A172 (cell line): ENCODE measurements at regions not wholly inside any gene's neighbourhood (a gene's known extent, or its start where the extent isn't known, plus 50 kb on each side); places are given as distances from the start of the nearest gene placed in this dataset.

Experiments used
- DNase-seq: peaks from one replicate; pipeline ENCODE4 v3.0.0-alpha.2; 2015; ENCODE audit warnings: low spot score

- no peak for DNase-seq
Measured at GRCh38 chr3:30493911-30494311, 112.5 kb upstream of the TGFBR2 start.

- DNase-seq = no peak
Measured at GRCh38 chr3:30495172-30496065, 111.0 kb upstream of the TGFBR2 start.

DNA sequence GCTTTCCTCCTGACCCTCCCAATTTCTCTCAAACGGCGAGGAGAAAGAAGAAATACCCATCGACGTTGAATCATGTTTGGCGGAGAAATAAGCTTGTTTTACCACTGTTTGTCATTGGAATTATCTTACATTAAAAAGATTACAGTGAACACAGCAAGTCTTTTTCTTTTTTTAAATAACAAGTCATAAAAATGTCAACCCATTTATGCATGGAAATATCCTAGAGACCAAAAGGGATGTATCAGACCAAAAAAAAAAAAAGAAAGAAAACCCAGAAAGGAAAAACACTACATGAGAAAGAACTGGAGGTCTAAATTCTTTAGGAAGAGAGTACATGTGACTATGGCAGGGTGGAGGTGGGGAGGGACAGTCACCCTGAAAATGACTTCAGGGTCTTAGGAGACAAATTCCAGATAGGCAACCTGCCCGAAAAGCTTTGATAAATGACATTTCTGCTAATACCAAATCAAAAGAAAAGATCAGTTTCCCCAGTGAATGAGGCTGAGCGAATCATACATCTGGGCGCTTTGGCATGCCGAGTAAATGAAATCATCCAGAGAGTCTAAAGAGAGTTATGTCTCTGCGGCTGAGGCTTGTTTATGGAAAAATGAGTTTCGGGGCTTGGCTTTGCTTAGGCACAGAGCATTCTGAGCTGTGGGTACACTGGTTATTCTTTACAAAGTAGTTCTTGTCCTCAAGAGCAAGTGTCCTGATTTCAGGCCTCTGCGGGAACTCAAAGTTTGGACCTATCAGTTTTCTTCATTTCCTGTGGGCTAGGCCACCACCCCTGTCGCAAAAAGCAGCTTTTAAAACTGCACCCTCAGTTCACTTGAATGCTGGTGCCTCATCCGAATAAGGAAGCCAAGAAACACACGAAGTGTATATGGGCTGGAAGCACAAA is 110.1 kb upstream of the TGFBR2 start:
- DNase-seq = peak; percentile 49

- DNase-seq = no peak
Measured at GRCh38 chr3:30498587-30498967, 107.8 kb upstream of the TGFBR2 start.

- no peak for DNase-seq
Measured at GRCh38 chr3:30500666-30501399, 105.6 kb upstream of the TGFBR2 start.

DNA sequence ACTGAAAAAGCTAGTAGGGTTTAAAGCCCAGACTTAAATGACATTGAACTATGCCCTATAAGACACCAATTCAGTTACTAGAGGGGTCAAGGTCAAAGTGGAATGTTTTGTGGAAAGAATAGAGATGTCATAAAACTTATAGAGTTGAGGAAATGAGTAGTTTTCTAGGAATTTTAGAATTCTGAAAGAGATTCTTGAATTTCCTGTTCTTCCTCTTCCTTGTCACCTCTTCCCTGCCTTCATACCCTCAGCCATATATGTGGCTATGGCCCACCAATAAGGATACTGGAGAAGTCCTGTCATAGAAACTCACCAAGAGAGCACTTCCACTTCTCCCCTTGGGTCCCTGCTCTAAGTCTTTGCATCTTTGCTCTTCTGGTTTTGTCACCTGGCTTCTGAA is 104.9 kb upstream of the TGFBR2 start:
- no peak for DNase-seq

GRCh38 chr3:30502051-30502741 is 104.2 kb upstream of the TGFBR2 start:
- peak; percentile 3 for DNase-seq

GRCh38 chr3:30502742-30503073 is 103.7 kb upstream of the TGFBR2 start:
- DNase-seq = peak; percentile 28

- DNase-seq = no peak
Measured at GRCh38 chr3:30503446-30503845, 103.0 kb upstream of the TGFBR2 start.

DNA sequence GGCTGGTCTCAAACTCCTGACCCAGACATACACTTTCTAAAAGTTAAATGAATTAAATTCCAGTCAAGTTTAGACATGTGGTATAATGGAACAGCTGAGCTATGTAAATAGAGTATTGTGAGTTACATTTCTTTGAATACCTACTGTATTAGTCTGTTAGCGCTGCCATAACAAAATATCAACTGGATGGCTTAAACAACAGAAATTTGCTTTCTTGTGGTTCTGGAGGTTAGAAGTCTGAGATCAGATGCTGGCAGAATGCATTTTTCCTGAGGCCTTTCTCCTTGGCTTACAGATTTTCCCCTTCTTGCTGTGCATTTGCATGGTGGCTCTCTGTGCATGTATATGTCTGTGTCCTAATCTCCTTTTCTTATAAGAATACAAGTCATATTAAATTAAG is 101.5 kb upstream of the TGFBR2 start:
- no peak for DNase-seq

GRCh38 chr3:30505866-30506520 is 100.4 kb upstream of the TGFBR2 start:
- no peak for DNase-seq

DNA sequence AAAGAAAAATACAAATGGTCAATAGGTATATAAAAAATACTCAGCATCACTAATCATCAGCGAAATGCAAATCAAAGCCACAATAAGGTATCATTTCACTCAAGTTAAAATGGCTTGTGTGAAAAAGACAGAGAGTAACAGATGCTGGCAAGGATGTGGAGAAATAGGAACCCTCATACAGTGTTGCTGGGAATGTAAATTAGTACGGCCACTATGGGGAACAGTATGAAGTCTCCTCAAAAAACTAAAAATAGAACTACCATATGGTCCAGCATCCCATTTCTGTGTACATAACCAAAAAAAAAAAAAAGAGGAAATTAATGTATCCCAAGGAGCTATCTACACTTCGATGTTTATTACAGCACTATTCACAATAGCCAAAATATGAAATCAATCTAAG is 98.1 kb upstream of the TGFBR2 start:
- DNase-seq = no peak

- DNase-seq = no peak
Measured at GRCh38 chr3:30510596-30510995, 95.8 kb upstream of the TGFBR2 start.

GRCh38 chr3:30511524-30512251 is 94.7 kb upstream of the TGFBR2 start:
- DNase-seq = peak; percentile 83

DNA sequence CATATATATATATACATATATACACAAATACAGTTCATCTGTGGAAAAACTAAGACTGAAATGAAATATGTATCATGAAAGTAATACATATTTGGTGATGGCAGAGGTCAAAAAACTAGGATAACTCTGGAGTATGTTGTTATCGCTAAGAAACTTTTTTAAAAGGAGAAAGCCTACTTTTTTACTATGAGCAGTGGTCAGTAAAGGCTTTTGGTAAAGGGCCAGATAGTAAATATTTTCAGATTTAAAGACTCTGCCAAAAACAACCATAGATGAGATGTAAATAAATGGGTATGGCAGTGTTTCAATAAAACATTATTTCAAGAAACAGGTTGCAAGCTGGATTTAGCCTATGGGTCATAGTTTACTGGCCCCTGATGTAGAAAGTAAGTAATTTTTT is 93.8 kb upstream of the TGFBR2 start:
- DNase-seq = no peak

GRCh38 chr3:30513374-30514152 is 92.8 kb upstream of the TGFBR2 start:
- no peak for DNase-seq

GRCh38 chr3:30516238-30516637 is 90.2 kb upstream of the TGFBR2 start:
- DNase-seq = no peak

- DNase-seq = no peak
Measured at GRCh38 chr3:30518181-30518864, 88.1 kb upstream of the TGFBR2 start.

DNA sequence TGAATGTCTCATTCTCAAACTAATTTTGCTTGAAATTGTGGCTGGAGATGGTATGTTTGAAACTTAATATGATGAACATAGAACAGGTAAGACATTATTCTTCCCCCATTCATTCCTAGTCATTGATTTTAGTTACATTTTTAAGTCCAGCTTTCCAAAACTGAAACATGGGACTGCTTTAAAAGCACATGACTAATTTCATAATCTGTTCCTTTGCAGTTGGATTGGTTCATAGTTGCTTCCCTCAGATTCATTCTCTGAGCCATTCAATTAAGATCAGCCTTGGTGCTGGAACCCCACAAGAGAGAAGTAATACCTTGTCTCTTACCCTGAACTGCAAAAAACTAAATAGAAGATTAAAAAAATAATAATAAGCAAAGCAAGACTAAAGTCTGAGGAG is 87.5 kb upstream of the TGFBR2 start:
- DNase-seq = no peak
